Retinal pigment epithelial cell (primary cell): ENCODE measurements at regions not wholly inside any gene's neighbourhood (a gene's known extent, or its start where the extent isn't known, plus 50 kb on each side); places are given as distances from the start of the nearest gene placed in this dataset.

Source experiments
- DNase-seq: peaks from one replicate; pipeline ENCODE4 v3.0.0-alpha.2; 2010; ENCODE audit warnings: low read depth
- H3K4me3 ChIP-seq: 2 replicates; pipeline ENCODE4 v1.5.1; 2011; ENCODE audit warnings: mild to moderate bottlenecking, low read length, control low read depth, moderate library complexity
- CTCF ChIP-seq: conservative IDR thresholded peaks from 2 replicates; pipeline ENCODE4 v1.5.1; 2011; ENCODE audit warnings: low read depth, low read length, control low read depth, inconsistent platforms

DNA sequence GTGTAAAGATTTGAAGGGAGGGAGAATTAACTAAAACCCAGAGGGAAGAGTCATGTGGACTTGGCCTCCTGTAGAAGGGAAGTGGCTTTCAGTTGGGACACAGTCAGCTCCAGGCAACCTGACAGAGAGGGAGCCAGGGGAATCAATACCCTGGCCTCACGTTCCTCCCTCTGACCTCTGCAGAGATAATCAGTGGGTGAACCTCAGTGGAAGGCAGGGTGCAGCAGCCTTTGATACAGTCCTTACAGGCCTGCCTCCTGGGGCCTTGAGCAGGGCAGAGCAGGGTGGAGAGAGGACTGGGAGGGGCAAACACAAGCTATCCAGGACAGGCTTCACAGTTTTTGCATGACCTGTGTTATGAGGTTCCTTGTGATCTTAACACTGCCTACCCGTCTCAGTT lies 61.9 kb upstream of the GPBP1 start:
- no peak for TF ChIP-seq CTCF
- H3K4me3 ChIP-seq: no peak overlapping the region
- no peak for DNase-seq

DNA sequence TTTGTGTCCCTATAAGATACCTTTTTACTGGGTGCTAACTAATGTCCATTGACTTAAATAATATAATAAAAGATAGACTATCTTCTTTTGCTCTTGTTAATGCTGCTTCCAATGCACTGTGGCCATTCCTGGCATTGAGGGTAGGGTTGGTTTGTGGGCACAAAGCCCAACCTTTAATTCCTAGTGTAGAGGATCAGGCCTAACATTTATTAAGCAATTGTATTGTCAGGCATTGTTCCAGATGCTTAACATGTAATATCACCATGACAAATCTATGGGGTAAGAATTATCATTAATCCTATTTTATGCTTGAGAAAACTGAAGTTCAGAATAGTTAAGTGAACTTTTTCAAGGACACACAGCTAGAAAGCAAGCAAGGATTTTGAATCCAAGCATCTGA lies 60.4 kb upstream of the GPBP1 start:
- no peak for TF ChIP-seq CTCF
- H3K4me3 ChIP-seq: no peak overlapping the region
- DNase-seq: peak; percentile 83

GRCh38 chr5:57117596-57117995 lies 56.3 kb upstream of the GPBP1 start:
- no peak for TF ChIP-seq CTCF
- no peak for DNase-seq
- H3K4me3 ChIP-seq: no peak overlapping the region

- DNase-seq: no peak
- no peak for TF ChIP-seq CTCF
- no peak overlapping the region for H3K4me3 ChIP-seq
Observed at GRCh38 chr5:57119031-57119430, 54.8 kb upstream of the GPBP1 start.

- TF ChIP-seq CTCF: no peak
- H3K4me3 ChIP-seq: no peak overlapping the region
- DNase-seq: no peak
Observed at GRCh38 chr5:57124014-57124413, 49.8 kb upstream of the GPBP1 start.
